NCI-H460 (cell line): ENCODE measurements at regions not wholly inside any gene's neighbourhood (a gene's known extent, or its start where the extent isn't known, plus 50 kb on each side); places are given as distances from the start of the nearest gene placed in this dataset.
"Not testable (repeated sequence)": the region's sequence is repeated elsewhere in the genome, so short reads cannot be mapped to it uniquely, and the experiment has no call there.

Source experiments
- DNase-seq: peaks from one replicate; pipeline ENCODE4 v3.0.0-alpha.2; 2016; ENCODE audit warnings: low read depth; ENCODE audit errors: extremely low read depth

GRCh38 chr2:4792126-4792525, 900.1 kb upstream of the SOX11 start:
- DNase-seq, result no peak

DNA sequence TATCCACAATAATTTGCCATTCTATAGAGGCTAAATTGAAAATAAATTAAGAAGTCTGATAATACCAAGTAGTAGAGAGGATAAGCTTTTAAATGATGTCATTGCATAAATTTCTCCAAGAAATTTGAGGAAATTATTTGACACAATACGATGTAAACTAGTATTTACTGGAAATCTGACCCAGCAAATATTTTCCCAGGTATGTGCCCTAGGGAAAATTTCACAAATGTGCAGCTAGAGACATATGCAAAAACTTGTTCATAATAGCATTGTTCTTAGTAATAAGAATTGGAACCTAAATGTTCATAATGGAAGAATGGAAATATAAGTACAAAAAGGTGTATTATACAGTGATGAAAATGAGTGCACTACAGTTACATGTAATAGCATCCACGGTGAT, 888.8 kb upstream of the SOX11 start:
- no peak for DNase-seq

GRCh38 chr2:4814137-4814536, 878.0 kb upstream of the SOX11 start:
- DNase-seq, result not testable (repeated sequence)

DNA sequence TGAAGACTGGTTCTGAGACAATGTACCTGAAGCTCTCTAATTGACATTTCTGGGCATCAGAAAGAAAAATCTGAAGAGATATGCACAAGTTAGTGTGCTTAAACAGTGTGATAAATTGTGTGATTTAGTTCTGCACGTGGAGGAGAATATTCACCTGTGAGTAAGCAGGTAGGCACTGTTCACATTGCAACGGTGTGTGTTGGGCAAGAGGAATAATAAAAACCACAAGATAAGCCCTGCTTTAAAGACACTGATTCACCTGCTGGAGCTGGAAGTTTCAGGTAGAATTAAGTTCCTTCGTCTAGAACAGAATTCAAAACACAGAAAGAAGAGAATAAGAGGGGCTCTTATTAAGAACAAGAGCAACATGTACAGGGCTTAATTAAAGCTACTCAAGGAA, 864.3 kb upstream of the SOX11 start:
- no peak for DNase-seq

- no peak for DNase-seq
Observed at GRCh38 chr2:4828682-4829374, 863.4 kb upstream of the SOX11 start.

- DNase-seq, result no peak
Observed at GRCh38 chr2:4831751-4832150, 860.4 kb upstream of the SOX11 start.

- DNase-seq, result no peak
Observed at GRCh38 chr2:4832642-4833041, 859.5 kb upstream of the SOX11 start.

DNA sequence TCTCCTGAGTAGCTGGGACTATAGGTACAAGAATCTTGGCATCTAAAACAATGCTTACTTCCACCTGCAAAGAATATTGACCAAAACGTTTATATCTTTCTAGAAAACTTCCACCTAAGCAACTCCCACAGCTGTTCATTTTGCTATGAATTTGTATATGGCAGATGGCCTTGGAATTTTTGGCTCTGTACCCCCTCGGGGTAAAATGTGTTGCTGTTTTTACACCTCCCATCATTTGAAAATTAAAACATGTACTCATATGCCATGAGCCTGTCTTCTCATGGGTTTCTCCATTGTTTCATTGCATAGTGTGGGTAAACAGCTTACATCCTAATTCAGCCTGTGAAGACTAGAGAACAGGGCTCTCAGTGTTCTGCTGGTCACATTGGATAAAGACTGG, 853.6 kb upstream of the SOX11 start:
- no peak for DNase-seq

DNA sequence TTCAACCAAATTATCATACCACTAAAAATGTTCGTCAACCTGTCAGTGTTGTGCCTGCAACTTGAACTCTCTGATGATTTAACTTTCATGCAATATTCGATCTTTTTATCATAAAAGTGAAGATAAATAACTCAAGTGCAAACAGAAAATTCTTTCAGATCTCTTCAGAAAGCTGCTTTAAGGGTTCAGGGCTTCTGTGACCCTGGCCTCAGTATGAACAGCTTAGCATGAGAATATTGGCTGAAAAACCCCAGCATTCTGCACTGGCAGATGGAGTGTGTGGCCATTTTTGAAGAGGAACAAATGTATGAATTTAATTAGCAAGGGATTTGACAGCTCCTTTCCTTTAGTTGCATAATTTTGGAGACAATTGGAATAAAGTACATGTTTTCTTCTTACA, 851.4 kb upstream of the SOX11 start:
- DNase-seq, result no peak

DNA sequence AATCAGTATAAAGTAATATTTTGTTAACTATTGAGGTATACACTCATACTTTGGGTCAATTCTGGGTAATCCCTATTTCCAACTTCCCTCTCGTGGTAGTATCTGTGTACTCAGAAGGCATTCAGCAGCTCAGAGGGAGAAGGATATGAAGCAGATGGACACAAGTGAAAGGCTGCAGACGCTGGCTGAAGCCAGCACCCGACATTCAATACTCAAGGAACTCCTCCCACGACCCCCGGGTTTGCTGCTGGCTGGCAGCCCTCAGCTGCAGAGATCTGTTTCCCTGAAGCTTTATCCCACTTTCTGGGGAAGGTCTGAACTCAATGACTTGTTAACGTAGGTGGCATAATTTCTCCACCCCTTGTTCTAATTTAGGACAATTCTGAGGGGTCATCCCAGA, 847.3 kb upstream of the SOX11 start:
- no peak for DNase-seq

DNA sequence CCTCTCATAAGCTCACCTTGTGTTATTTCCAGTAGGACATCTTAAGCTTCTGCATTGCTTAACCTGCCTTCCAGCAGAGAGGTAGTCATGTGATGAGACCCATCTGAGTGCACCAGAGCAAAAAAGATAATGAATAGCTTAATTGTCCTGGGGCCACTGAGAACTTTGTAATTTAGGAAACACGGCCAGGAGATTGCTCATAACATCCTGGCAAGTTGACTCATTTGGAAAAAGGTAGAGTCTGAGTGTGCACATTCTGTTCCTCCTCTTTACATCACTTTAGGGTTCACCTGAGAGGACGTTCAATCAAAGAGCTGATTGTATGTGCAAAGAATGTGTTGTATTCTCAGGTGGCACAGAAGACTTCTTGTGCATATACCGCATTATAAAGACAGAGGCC, 830.2 kb upstream of the SOX11 start:
- DNase-seq, result no peak

- no peak for DNase-seq
Observed at GRCh38 chr2:4866198-4866597, 826.0 kb upstream of the SOX11 start.

- DNase-seq, result no peak
Observed at GRCh38 chr2:4868466-4868865, 823.7 kb upstream of the SOX11 start.

DNA sequence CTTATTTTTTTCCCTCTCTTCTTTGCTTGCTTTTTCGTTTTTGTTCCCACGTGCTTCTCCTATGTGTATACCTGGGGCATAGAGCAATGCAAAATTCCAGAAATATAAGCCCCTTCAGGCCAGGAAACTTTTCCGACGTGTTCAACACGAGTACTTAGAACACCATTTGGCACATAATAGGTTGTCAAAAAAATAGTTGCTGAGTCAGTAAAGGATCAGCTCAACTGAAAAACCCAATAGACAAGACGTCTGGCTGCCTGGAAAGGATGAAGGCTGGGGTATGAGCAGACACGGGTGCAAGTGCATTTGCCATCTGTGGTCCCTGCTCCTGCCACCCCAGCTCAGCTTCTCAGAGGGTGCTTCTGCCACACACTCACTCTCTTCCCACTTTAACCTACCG, 823.0 kb upstream of the SOX11 start:
- no peak for DNase-seq

DNA sequence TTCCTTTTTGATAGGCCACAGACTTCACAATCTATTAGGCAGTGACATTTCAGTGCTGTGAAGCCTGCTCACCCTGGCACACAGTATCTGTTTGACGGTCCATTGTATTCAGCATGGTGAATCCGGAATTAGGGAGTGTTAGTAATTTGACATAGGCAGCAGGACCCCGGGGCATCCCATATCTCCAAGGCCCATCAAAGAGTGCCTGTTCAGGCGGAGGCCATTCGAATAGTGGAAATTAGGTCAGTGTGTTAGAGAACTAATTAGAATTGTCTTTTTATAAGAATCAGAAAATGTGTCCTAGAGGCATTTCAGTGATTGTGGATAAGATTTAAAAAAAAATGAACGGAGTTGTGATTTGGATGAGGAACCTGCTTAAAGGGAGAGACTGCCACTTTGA, 818.8 kb upstream of the SOX11 start:
- DNase-seq, result no peak

GRCh38 chr2:4873876-4874593, 818.1 kb upstream of the SOX11 start:
- no peak for DNase-seq

DNA sequence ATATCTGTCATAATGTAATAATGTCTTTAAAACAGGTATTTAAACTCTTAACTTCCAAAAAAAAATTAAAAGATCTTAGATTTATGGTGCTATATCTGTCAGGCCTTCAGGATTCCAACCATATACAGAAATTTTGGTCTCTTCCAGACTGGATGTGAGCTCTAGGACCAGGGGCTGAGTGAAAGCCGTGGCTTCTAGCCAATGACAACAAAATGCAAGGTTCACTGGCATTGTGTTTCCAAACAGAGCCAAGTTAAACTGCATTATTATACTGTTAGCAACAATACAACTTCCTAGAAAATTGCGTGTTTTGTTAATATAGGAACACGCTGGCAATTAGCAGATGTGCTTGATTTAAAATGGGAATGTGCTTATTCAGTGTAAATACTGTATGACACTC, 809.8 kb upstream of the SOX11 start:
- DNase-seq, result peak; percentile 50

DNA sequence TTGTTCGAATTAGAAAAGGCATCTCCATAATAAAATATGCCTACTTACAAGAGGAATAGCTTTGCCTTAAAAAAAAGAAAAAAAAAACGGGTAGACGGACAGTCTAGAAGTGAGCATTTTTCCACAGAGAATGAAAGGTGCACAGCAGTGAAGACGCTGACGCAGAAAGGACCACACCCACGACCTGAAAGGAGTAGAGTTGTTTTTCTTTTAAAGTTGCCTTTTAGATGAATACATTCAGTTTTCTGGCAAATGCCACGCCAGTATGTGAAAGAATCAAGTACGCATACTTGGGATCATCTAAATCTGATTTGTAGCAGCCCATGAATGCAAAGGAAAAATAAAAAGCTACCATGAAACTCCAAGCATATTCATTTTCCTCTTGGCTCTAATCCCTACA, 809.2 kb upstream of the SOX11 start:
- peak; percentile 56 for DNase-seq

GRCh38 chr2:4883375-4883774, 808.8 kb upstream of the SOX11 start:
- DNase-seq, result no peak

DNA sequence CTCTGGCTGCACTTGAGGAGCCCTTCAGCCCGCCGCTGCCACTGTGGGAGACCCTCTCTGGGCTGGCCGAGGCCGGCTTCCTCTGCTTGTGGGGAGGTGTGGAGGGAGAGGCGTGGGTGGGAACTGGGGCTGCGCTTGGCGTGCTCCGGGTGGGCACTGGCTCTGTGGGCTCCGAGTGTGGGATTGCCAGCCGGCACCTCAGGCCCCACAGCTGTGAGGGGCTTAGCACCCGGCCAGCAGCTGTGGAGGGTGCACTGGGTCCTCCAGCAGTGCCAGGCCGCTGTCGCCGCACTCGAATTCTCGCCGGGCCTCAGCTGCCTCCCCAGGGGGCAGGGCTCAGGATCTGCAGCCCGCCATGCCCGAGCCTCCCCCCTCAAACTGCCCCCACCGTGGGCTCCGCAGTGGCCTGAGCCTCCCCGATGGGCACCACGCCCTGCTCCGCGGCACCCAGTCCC, 808.0 kb upstream of the SOX11 start:
- DNase-seq, result no peak

DNA sequence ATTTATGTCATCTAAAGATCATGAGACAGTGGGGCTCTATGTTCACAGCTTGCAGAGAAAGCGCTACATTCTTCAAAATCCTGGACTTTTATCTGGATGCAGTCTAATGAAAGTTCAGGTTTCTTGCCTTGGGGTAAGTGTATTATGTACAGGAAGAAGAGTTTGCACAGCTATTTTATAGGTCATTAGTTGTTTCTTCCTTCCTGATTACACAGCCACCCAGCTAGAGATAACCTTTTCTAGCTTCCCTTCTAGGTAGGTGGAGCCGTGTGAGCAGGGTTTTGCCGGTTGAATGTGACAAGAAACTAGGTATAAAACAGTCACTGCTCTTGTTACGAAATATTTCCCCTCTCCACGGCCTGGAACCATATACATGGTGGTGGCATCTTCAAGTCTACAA, 800.8 kb upstream of the SOX11 start:
- peak; percentile 67 for DNase-seq

DNA sequence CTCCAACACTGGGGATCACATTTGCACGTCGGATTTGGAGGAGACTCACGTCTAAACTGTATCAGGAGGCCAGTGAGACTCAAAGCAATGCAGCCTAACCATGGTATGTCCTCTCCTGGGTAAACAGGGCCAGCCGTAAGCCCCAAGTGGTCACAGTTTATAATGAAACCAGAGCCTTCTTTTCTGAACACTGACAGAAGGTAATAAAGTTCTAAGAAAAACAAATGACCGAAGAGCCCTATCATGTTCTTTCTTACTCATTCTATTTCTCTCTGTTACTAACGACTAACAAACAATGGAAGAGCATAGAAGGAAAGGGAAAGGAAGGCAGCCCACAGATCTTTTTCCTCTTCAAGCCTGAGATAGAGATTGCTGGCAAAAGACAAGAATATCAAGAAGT, 796.8 kb upstream of the SOX11 start:
- DNase-seq, result no peak

- peak; percentile 57 for DNase-seq
Observed at GRCh38 chr2:4898706-4899105, 793.5 kb upstream of the SOX11 start.
